ENCODE measurements at regions not wholly inside any gene's neighbourhood (a gene's known extent, or its start where the extent isn't known, plus 50 kb on each side); places are given as distances from the start of the nearest gene placed in this dataset.

DNA sequence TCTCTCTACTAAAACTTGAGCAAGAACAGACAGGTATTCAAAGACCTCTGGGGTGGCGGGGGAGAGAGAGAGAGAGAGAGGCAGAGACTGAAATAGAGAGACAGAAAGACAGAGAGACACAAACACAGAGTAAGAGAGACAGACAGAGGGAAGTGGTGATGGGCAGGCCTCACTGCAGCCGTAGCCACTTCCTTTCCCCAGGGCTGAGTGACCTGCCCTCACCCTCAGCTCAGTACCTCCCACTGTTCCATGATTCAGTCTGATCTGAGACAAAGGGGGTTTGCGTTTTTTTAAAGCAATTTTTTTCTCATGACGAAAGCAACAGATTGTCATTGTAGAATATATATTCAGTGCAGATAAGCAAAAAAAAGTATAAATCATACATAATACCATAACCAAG lies 607.9 kb upstream of the B3GAT1 start:
- TF ChIP-seq, protein P1, sequence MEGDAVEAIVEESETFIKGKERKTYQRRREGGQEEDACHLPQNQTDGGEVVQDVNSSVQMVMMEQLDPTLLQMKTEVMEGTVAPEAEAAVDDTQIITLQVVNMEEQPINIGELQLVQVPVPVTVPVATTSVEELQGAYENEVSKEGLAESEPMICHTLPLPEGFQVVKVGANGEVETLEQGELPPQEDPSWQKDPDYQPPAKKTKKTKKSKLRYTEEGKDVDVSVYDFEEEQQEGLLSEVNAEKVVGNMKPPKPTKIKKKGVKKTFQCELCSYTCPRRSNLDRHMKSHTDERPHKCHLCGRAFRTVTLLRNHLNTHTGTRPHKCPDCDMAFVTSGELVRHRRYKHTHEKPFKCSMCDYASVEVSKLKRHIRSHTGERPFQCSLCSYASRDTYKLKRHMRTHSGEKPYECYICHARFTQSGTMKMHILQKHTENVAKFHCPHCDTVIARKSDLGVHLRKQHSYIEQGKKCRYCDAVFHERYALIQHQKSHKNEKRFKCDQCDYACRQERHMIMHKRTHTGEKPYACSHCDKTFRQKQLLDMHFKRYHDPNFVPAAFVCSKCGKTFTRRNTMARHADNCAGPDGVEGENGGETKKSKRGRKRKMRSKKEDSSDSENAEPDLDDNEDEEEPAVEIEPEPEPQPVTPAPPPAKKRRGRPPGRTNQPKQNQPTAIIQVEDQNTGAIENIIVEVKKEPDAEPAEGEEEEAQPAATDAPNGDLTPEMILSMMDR (IDR thresholded peaks at IDR 0.05) = no peak
- no peak for TF ChIP-seq POLR2A (IDR thresholded peaks at IDR 0.05)

All from heart left ventricle (tissue), 13 donors.